ENCODE measurements at regions not wholly inside any gene's neighbourhood (a gene's known extent, or its start where the extent isn't known, plus 50 kb on each side); places are given as distances from the start of the nearest gene placed in this dataset.

DNA sequence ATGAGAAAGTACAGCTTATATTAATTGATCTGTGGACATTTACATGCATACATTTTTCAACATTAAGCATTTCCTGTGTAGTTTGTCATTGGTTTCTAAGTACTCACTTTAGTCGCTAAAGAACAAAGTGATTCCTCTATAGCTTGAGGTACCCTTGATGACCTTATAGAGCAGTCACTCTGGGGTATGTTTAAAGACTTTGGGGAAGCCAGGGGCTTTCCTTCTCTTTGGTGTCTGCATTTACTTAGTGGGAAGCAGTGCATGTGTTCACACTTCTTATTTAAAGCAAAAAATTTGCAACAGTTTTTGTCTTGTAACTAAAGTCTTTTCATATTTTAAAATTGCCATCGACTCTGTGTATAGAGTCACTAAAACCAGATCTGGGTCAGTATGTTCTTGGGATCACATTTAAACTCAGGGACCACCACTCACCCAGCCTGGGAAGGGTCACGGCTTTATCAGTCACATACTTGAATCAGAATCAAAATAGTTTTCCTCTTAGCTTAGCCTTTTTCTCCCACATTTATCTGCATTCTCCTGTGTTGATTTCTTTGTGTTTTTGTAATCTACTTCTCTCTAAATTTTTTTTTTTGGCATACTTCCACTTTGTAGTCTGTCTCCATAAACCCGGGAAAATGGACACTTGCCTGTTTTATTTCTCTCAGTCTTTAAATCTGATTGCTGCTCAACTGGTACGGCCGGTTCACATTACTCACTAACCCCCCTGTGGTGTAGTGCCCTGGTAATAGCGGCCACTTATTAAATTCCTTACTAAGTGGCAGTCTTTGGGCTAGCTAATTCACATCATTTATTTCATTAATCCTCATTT, 143.9 kb upstream of the FBN2 start:
- Mint-ChIP-seq H3K36me3 (ENCODE audit: insufficient read depth, unreplicated experiment) (no peaks in the 10 kb centered on the region), H3K9me3 (ENCODE audit: low read depth, unreplicated experiment) (no peaks in the 10 kb centered on the region), H3K4me1 (ENCODE audit: low read depth, unreplicated experiment) (peaks cover 11% of the 10 kb centered on the region), H3K27me3 (ENCODE audit: unreplicated experiment) (no peaks in the 10 kb centered on the region), H3K27ac (ENCODE audit: unreplicated experiment) (peak overlapping the region; percentile 23), H3K4me3 (ENCODE audit: low read depth, unreplicated experiment) (peak overlapping the region; percentile 15)
- TF ChIP-seq, protein P1, sequence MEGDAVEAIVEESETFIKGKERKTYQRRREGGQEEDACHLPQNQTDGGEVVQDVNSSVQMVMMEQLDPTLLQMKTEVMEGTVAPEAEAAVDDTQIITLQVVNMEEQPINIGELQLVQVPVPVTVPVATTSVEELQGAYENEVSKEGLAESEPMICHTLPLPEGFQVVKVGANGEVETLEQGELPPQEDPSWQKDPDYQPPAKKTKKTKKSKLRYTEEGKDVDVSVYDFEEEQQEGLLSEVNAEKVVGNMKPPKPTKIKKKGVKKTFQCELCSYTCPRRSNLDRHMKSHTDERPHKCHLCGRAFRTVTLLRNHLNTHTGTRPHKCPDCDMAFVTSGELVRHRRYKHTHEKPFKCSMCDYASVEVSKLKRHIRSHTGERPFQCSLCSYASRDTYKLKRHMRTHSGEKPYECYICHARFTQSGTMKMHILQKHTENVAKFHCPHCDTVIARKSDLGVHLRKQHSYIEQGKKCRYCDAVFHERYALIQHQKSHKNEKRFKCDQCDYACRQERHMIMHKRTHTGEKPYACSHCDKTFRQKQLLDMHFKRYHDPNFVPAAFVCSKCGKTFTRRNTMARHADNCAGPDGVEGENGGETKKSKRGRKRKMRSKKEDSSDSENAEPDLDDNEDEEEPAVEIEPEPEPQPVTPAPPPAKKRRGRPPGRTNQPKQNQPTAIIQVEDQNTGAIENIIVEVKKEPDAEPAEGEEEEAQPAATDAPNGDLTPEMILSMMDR (IDR thresholded peaks at IDR 0.05; ENCODE audit: unreplicated experiment): no peak
- intact Hi-C loops (cut with micrococcal nuclease; ENCODE audit: unreplicated experiment): no loop called here
- CTCF ChIA-PET: interaction anchor here (0.7 to 1.3 kb wide), 3 partner anchors 9 to 188 kb away, joined by 3 to 4 read pairs (median 3); no protein-coding TSS in a partner anchor
- BruUV-seq (replicated peaks): no TSS peak
- peak; percentile 76 for DNase-seq

DNA sequence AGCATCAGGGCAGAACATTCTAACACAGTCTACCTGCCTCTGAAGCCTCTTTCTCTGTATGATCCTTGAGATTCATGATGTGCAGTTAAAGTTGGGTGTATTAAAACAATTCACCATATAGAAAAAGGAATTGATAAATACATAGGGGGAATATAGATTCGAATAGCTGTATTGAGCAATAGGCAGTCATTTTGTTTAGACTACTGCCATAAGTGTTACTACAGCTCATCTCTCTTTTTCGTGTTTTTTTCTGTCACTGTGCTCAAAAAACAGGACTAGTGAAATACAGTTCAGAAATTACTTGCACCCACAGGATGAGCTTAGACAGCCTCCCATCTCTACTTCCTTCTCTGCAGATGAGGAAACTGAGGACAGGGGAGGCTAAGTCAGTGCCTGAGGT, 144.6 kb upstream of the FBN2 start:
- no TSS peak for BruUV-seq (replicated peaks)
- Mint-ChIP-seq H3K36me3 (ENCODE audit: insufficient read depth, unreplicated experiment) (no peaks in the 10 kb centered on the region), H3K4me3 (ENCODE audit: low read depth, unreplicated experiment) (peak overlapping the region; percentile 15), H3K9me3 (ENCODE audit: low read depth, unreplicated experiment) (no peaks in the 10 kb centered on the region), H3K4me1 (ENCODE audit: low read depth, unreplicated experiment) (peaks cover 11% of the 10 kb centered on the region), H3K27me3 (ENCODE audit: unreplicated experiment) (no peaks in the 10 kb centered on the region), H3K27ac (ENCODE audit: unreplicated experiment) (no peak overlapping the region)
- TF ChIP-seq, protein P1 (IDR thresholded peaks at IDR 0.05; ENCODE audit: unreplicated experiment): no peak
- intact Hi-C loops (cut with micrococcal nuclease; ENCODE audit: unreplicated experiment): no loop called here
- CTCF ChIA-PET: interaction anchor here (1.1 kb wide), 1 partner anchor 10 kb away, joined by 3 read pairs; no protein-coding TSS in a partner anchor
- no peak for DNase-seq

DNA sequence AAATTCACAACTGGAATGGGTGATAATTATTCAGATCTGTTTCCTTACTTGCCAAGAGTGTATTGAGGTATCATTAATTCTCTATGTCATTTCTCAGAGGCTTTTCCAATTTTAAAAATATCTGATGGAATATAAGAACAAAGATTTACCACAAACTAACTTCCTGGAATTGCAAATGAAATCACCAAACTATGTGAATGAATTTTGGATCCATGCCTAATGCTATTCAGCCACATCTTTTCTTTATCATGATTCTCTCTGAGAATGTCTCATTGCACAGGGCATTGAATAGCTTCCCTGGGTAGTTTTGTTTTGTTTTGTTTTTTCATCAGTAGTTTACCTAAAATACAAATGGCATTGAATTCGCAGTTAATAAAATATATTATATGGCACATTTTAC, 146.9 kb upstream of the FBN2 start:
- CTCF ChIA-PET: no interaction called here
- Mint-ChIP-seq H3K9me3 (ENCODE audit: low read depth, unreplicated experiment) (no peaks in the 10 kb centered on the region), H3K27me3 (ENCODE audit: unreplicated experiment) (no peaks in the 10 kb centered on the region), H3K4me3 (ENCODE audit: low read depth, unreplicated experiment) (no peak overlapping the region), H3K27ac (ENCODE audit: unreplicated experiment) (no peak overlapping the region), H3K4me1 (ENCODE audit: low read depth, unreplicated experiment) (peaks cover 11% of the 10 kb centered on the region), H3K36me3 (ENCODE audit: insufficient read depth, unreplicated experiment) (no peaks in the 10 kb centered on the region)
- no peak for DNase-seq
- no TSS peak for BruUV-seq (replicated peaks)
- intact Hi-C loops (cut with micrococcal nuclease; ENCODE audit: unreplicated experiment): no loop called here
- TF ChIP-seq, protein P1 (IDR thresholded peaks at IDR 0.05; ENCODE audit: unreplicated experiment): no peak

DNA sequence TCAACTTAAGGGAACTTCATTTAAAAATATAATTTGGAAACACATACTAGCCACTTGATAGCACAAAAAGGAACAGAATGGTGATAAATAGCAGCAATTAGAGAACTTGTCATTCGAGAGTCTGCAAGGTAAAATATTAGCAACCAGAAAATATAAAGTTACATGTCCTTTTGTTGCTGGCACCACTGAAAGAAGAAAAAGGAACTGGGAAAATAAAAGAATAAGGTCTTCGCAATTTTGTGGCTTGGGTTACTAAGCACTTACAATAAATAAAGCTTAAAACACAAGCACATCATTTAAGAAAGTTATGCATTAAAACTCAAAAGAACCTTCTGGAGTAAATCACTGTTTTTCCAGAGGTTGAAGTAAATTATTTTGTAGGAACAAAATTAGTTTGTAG, 149.9 kb upstream of the FBN2 start:
- Mint-ChIP-seq H3K4me3 (ENCODE audit: low read depth, unreplicated experiment) (no peak overlapping the region), H3K27ac (ENCODE audit: unreplicated experiment) (no peak overlapping the region), H3K27me3 (ENCODE audit: unreplicated experiment) (no peaks in the 10 kb centered on the region), H3K4me1 (ENCODE audit: low read depth, unreplicated experiment) (no peaks in the 10 kb centered on the region), H3K9me3 (ENCODE audit: low read depth, unreplicated experiment) (no peaks in the 10 kb centered on the region), H3K36me3 (ENCODE audit: insufficient read depth, unreplicated experiment) (no peaks in the 10 kb centered on the region)
- no peak for DNase-seq
- intact Hi-C loops (cut with micrococcal nuclease; ENCODE audit: unreplicated experiment): no loop called here
- TF ChIP-seq, protein P1 (IDR thresholded peaks at IDR 0.05; ENCODE audit: unreplicated experiment): no peak
- no TSS peak for BruUV-seq (replicated peaks)
- CTCF ChIA-PET: no interaction called here

Data from Calu3 (cell line).